GM10266 (cell line): ENCODE measurements at regions not wholly inside any gene's neighbourhood (a gene's known extent, or its start where the extent isn't known, plus 50 kb on each side); places are given as distances from the start of the nearest gene placed in this dataset.
"Not testable (repeated sequence)": the region's sequence is repeated elsewhere in the genome, so short reads cannot be mapped to it uniquely, and the experiment has no call there.

Experiments used
- DNase-seq: peaks from one replicate; pipeline ENCODE4 v3.0.0; 2012; ENCODE audit errors: extremely low spot score
- CTCF ChIP-seq: IDR thresholded peaks from 2 replicates; pipeline ENCODE4 v1.5.1; 2012; ENCODE audit warnings: mild to moderate bottlenecking, low read depth; ENCODE audit not compliant: control insufficient read depth, insufficient read depth; ENCODE audit errors: missing control alignments

- no peak for TF ChIP-seq CTCF
- no peak for DNase-seq
These were observed 84.6 kb upstream of the TBX18 start for GRCh38 chr6:84848960-84849359.

DNA sequence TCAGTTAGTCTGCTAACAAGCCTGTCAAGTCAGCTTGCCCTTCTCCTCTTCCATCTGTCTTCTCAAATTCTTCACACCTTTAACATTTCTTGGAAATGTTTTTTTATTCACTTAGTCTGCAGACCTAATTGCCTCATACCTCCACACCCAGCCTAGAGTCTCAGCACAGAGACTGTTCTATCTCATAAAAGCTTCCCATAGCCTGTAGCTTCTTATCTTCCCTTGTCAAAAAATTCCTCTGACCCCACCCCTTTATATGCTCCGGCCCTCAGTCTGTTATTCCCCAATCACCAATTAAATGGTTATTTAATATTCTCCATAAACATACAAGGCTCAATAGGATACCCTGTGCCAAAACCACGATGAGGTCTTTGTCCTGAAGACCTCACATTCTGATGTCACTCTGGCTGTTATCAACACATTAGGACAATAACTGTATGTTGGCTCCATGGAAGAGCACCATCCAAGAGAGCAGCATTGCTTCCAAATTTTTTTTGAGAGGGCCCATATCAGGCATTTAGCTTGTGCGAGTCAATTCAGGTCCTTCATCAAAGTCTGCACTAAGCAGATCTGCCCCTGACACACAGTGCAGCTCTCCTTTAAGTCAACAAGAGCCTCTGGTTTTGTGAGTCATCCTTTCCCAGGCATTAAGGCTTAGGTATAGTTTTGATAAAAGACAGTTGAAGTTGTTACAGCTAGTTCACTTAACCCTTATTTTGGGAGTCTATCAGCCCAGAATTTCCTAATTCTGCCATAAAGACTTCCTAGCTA, 83.2 kb upstream of the TBX18 start:
- no peak for DNase-seq
- TF ChIP-seq CTCF = no peak

DNA sequence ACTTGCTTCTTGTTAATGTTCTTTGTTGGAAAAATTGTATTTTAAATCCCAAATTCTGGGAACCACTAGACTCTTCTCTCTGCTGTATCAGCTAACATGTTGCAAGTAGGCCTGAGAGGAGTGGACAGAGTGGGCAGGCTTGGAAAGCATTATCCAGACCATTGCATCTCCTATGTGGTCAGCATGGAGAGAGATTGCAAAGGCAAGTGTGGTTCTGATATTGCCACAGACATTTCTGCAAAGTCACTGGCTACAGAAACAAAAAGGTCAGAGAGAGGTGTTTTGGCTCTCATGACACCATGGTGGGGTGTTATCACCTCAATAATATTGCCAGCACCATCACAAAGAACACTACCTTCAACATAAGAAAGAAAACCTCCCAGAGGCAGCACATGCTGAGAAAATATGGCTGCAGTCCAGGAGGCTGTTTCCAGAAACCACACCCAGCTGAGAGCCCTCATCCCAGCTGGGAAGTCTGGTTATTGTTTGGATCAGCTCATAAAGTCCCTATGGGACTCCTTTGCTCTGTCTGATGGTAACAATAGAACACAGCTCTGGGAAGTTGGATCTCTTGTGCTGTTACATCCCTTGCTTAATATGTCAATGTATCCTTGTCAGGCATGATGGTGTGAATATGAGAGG, 78.2 kb upstream of the TBX18 start:
- TF ChIP-seq CTCF = no peak
- DNase-seq = no peak

DNA sequence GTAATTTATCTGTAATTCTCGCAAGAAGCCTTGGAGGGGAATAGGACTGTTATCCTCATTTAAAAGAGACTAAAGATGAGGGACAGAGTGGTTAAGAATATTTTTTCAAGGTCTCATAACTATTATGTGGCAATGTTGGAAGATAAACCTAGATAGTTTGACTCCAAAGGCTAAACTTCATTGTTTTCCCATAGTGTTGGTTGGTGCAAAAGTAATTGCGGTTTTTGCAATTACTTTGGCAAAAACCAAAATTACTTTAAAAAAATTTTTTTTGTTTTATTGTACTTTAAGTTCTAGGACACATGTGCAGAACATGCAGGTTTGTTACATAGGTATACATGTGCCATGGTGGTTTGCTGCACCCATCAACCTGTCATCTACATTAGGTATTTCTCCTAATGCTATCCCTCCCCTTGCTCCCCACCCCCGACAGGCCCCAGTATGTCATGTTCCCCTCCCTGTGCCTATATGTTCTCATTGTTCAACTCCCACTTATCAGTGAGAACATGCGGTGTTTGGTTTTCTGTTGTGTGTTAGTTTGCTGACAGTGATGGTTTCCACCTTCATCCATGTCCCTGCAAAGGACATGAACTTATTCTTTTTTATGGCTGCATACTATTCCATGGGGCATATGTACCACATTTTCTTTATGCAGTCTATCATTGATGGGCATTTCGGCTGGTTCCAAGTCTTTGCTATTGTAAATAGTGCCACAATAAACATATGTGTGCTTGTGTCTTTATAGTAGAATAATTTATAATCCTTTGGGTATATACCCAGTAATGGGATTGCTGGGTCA, 72.9 kb upstream of the TBX18 start:
- not testable (repeated sequence) for DNase-seq

- DNase-seq = no peak
- no peak for TF ChIP-seq CTCF
These were observed 72.0 kb upstream of the TBX18 start for GRCh38 chr6:84836366-84836765.

GRCh38 chr6:84835340-84835739, 70.9 kb upstream of the TBX18 start:
- TF ChIP-seq CTCF = no peak
- no peak for DNase-seq

DNA sequence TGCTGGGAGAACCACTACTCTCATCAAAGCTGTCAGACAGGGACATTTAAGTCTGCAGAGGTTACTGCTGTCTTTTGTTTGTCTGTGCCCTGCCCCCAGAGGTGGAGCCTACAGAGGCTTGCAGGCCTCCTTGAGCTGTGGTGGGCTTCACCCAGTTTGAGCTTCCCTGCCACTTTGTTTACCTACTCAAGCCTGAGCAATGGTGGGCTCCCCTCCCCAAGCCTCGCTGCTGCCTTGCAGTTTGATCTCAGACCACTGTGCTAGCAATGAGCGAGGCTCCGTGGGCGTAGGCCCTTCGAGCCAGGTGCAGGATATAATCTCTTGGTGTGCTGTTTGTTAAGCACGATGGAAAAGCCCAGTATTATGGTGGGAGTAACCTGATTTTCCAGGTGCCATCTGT, 67.5 kb upstream of the TBX18 start:
- not testable (repeated sequence) for DNase-seq

GRCh38 chr6:84825461-84825860, 61.1 kb upstream of the TBX18 start:
- DNase-seq = no peak
- no peak for TF ChIP-seq CTCF

- not testable (repeated sequence) for DNase-seq
These were observed 56.9 kb upstream of the TBX18 start for GRCh38 chr6:84821314-84821713.
